DMS53 (cell line): ENCODE measurements at regions not wholly inside any gene's neighbourhood (a gene's known extent, or its start where the extent isn't known, plus 50 kb on each side); places are given as distances from the start of the nearest gene placed in this dataset.

Experiments
- DNase-seq: peaks from one replicate; lab custom pipeline; 2025; lab: John Stamatoyannopoulos, UW

- DNase-seq: no peak
Measured at GRCh38 chr3:76345878-76346277, 560.5 kb upstream of the ZNF717 start.

- no peak for DNase-seq
Measured at GRCh38 chr3:76346690-76347089, 561.3 kb upstream of the ZNF717 start.

GRCh38 chr3:76349715-76350480 is 564.5 kb upstream of the ZNF717 start:
- no peak for DNase-seq

- no peak for DNase-seq
Measured at GRCh38 chr3:76352051-76352450, 566.7 kb upstream of the ZNF717 start.

GRCh38 chr3:76352511-76353284 is 567.3 kb upstream of the ZNF717 start:
- DNase-seq: peak; percentile 1

- DNase-seq: no peak
Measured at GRCh38 chr3:76353683-76354082, 568.3 kb upstream of the ZNF717 start.

GRCh38 chr3:76361010-76361409 is 575.7 kb upstream of the ZNF717 start:
- DNase-seq: no peak

GRCh38 chr3:76362643-76363042 is 577.3 kb upstream of the ZNF717 start:
- DNase-seq: no peak

- DNase-seq: no peak
Measured at GRCh38 chr3:76365275-76365674, 579.9 kb upstream of the ZNF717 start.

GRCh38 chr3:76367281-76367680 is 581.9 kb upstream of the ZNF717 start:
- no peak for DNase-seq

GRCh38 chr3:76369170-76369569 is 583.8 kb upstream of the ZNF717 start:
- DNase-seq: peak; percentile 21

GRCh38 chr3:76370749-76371520 is 585.6 kb upstream of the ZNF717 start:
- peak; percentile 48 for DNase-seq

GRCh38 chr3:76372497-76372896 is 587.1 kb upstream of the ZNF717 start:
- DNase-seq: peak; percentile 67

GRCh38 chr3:76377074-76377473 is 591.7 kb upstream of the ZNF717 start:
- DNase-seq: no peak

GRCh38 chr3:76378789-76379188 is 593.4 kb upstream of the ZNF717 start:
- DNase-seq: no peak

GRCh38 chr3:76383781-76384180 is 598.4 kb upstream of the ZNF717 start:
- DNase-seq: no peak

- no peak for DNase-seq
Measured at GRCh38 chr3:76387000-76387399, 601.7 kb upstream of the ZNF717 start.

GRCh38 chr3:76400141-76400540 is 614.8 kb upstream of the ZNF717 start:
- DNase-seq: no peak

GRCh38 chr3:76402926-76403325 is 617.6 kb upstream of the ZNF717 start:
- DNase-seq: no peak

- no peak for DNase-seq
Measured at GRCh38 chr3:76403556-76403955, 618.2 kb upstream of the ZNF717 start.

- DNase-seq: no peak
Measured at GRCh38 chr3:76405196-76405595, 619.8 kb upstream of the ZNF717 start.

GRCh38 chr3:76410762-76411281 is 625.5 kb upstream of the ZNF717 start:
- no peak for DNase-seq
